ENCODE measurements at regions not wholly inside any gene's neighbourhood (a gene's known extent, or its start where the extent isn't known, plus 50 kb on each side); places are given as distances from the start of the nearest gene placed in this dataset.
"Not testable (repeated sequence)": the region's sequence is repeated elsewhere in the genome, so short reads cannot be mapped to it uniquely, and the experiment has no call there.

DNA sequence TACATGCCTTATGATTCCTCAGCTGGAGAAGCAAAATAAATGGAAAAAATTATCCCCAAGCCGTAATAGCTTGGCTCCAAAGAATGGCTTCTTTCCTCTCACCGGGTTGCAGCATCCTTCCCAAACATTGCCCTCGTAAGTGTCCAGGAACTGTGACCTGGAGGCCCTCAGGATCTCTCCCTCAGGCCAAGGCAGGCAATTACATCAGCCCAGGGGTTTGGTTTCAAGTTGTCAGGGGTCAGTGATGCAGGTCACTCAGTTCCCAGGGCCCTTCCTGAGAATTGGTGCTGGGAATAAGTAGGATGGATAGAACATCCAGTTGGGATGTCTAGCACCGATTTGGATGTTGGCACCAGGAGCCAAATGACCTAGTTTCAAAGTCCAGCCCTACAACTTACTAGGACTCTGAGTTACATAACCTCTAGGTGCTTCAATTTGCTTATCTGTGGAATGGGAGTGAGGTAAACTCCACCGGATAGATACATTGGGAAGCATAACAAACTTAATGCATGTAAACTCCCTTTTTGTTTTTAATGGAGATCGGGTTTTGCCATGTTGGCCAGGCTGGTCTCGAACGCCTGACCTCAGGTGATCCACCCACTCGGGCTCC is 133.5 kb upstream of the DAP start:
- in situ Hi-C loops (cut with MboI; ENCODE audit: low pct_unique_long_range_greater_than_20kb, low sequenced_read_pairs, unreplicated experiment): no loop called here
- TF ChIP-seq, protein P1, sequence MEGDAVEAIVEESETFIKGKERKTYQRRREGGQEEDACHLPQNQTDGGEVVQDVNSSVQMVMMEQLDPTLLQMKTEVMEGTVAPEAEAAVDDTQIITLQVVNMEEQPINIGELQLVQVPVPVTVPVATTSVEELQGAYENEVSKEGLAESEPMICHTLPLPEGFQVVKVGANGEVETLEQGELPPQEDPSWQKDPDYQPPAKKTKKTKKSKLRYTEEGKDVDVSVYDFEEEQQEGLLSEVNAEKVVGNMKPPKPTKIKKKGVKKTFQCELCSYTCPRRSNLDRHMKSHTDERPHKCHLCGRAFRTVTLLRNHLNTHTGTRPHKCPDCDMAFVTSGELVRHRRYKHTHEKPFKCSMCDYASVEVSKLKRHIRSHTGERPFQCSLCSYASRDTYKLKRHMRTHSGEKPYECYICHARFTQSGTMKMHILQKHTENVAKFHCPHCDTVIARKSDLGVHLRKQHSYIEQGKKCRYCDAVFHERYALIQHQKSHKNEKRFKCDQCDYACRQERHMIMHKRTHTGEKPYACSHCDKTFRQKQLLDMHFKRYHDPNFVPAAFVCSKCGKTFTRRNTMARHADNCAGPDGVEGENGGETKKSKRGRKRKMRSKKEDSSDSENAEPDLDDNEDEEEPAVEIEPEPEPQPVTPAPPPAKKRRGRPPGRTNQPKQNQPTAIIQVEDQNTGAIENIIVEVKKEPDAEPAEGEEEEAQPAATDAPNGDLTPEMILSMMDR (IDR thresholded peaks at IDR 0.05; ENCODE audit: extremely low read depth, insufficient read depth, missing control alignments): no peak
- DNase-seq (ENCODE audit: low spot score): no peak

DNA sequence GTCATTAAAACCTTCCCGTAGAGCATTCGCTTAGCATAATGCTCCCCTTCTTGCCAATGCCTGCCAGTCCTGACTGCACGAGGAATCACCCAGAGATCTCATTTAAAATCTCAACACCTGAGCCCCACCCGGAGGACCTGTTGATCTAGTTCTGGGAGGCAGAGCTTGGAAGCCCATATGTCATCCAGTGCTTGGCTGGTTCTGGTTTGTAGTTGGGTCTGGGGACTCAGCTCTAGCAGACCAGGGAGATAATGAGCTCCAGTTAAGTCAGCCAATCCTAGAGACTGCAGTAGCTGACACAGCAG is 131.8 kb upstream of the DAP start:
- in situ Hi-C loops (cut with MboI; ENCODE audit: low pct_unique_long_range_greater_than_20kb, low sequenced_read_pairs, unreplicated experiment): no loop called here
- no peak for DNase-seq (ENCODE audit: low spot score)
- TF ChIP-seq, protein P1 (IDR thresholded peaks at IDR 0.05; ENCODE audit: extremely low read depth, insufficient read depth, missing control alignments): no peak

DNA sequence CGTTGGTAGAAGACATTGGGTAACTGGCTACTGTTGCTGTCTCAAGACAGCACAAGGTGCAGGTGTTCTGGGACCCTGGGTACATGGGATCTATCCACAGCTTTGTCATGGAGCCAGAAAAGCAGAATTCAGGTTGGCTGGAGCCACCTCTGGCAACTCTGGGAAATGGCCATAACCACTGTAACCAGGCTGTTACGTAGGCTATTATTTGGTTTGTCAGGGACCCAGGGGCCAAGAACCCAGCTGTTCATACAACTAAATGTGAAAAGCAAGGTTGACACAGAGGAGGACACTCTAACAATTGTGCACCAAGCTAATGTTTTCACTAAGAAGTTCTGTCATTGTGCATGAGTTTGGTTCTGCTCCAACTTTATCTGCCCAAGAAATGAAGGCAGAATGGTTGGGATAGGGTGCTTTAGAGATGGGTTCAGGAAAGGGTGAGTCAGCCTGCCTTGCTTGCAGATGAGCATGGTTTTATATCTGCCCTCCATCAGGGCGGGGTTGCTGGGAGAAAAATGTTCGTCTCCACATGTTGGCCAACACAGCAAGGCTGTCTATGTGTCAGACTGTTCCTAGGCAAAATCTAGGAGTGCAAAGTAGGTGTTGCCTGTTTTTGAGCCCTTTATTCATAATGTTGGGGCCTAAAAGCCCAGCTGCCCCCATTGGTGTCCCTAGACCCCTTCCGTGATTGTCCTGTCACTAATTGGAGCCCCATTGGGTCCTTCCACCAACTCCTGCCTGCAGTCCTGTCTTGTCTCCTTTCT is 131.3 kb upstream of the DAP start:
- in situ Hi-C loops (cut with MboI; ENCODE audit: low pct_unique_long_range_greater_than_20kb, low sequenced_read_pairs, unreplicated experiment): no loop called here
- no peak for DNase-seq (ENCODE audit: low spot score)
- TF ChIP-seq, protein P1 (IDR thresholded peaks at IDR 0.05; ENCODE audit: extremely low read depth, insufficient read depth, missing control alignments): no peak

DNA sequence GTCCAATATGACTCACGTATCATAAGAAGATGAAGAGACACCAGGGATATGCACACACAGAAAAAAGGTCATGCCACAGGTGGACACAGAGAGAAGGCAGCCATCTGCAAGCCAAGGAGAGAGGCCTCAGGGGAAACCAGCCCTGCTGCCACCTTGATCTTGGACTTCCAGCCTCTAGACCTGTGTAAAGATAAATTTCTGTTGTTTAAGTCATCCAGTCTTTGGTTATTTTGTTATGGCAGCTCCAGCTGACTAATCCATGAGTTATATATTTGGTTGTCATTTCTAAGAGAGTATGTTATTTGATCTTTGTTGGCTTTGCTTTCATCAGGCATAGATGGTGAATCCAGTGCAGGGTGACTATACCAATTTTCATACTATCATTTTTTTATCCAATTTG is 130.2 kb upstream of the DAP start:
- DNase-seq (ENCODE audit: low spot score): no peak
- in situ Hi-C loops (cut with MboI; ENCODE audit: low pct_unique_long_range_greater_than_20kb, low sequenced_read_pairs, unreplicated experiment): no loop called here
- TF ChIP-seq, protein P1 (IDR thresholded peaks at IDR 0.05; ENCODE audit: extremely low read depth, insufficient read depth, missing control alignments): no peak

DNA sequence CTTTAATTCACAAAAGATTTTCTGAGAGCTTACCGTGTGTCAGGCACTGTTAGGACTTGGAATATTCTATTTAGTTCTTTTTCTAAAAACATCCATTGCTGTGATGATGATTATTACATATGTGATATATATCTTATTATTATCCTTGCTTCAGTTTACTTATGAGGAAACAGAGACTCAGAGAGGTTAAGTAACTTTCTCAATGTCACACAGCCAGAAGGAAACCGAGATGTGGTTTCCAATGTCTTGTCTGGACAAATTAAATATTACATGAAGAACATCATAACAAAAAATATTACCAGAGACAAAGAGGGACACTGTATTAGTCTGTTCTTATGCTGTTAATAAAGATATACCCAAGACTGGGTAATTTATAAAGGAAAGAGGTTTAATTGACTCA is 125.5 kb upstream of the DAP start:
- DNase-seq (ENCODE audit: low spot score): no peak
- TF ChIP-seq, protein P1 (IDR thresholded peaks at IDR 0.05; ENCODE audit: extremely low read depth, insufficient read depth, missing control alignments): no peak
- in situ Hi-C loops (cut with MboI; ENCODE audit: low pct_unique_long_range_greater_than_20kb, low sequenced_read_pairs, unreplicated experiment): no loop called here

DNA sequence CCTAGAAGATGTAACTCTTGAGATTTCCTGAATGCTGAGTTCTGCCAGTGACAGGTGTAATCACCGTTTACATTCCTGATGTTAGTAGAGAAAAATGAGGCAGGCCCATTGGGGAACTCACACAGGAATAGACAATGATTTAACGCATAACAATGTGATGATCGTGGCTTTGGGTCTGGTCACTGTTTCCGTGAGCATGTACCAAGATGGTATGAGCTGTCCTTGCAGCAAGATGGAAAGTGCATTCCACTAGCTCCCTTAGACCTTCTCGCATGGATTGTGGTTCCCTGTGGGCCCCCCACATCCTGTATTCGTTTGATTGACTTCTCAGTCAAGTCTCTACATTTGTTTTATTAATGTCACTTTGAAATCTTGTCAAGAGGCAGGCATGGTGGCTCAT is 124.0 kb upstream of the DAP start:
- in situ Hi-C loops (cut with MboI; ENCODE audit: low pct_unique_long_range_greater_than_20kb, low sequenced_read_pairs, unreplicated experiment): no loop called here
- TF ChIP-seq, protein P1 (IDR thresholded peaks at IDR 0.05; ENCODE audit: extremely low read depth, insufficient read depth, missing control alignments): no peak
- DNase-seq (ENCODE audit: low spot score): no peak

DNA sequence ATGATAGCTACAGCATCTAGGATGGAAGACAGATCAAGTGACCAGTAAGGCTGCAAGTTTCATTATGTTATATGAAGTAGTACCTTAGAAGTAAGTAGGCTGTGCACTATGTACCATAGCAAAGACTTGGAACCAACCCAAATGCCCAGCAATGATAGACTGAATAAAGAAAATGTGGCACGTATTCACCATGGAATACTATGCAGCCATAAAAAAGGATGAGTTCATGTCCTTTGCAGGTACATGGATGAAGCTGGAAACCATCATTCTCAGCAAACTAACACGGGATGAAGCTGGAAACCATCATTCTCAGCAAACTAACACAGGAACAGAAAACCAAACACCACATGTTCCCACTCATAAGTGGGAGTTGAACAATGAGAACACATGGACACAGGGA is 122.9 kb upstream of the DAP start:
- DNase-seq (ENCODE audit: low spot score); in situ Hi-C loops (cut with MboI; ENCODE audit: low pct_unique_long_range_greater_than_20kb, low sequenced_read_pairs, unreplicated experiment): not testable (repeated sequence)

Measured in GM13977 (cell line).